ENCODE measurements at regions not wholly inside any gene's neighbourhood (a gene's known extent, or its start where the extent isn't known, plus 50 kb on each side); places are given as distances from the start of the nearest gene placed in this dataset.

GRCh38 chr7:114310345-114311110, 104.1 kb upstream of the FOXP2 start:
- TF ChIP-seq POLR2A (IDR thresholded peaks at IDR 0.05) = no peak
- peak in 1 of 6 experiments; percentile 10 for TF ChIP-seq CTCF (IDR thresholded peaks at IDR 0.05)
- Histone ChIP-seq H3K36me3 (replicated peaks in 1 of 2) (no peaks in the 10 kb centered on the region), H3K9me3 (replicated peaks in 1 of 3) (no peaks in the 10 kb centered on the region), H3K27ac (no peak overlapping the region), H3K4me1 (replicated peaks in 1 of 2) (no peaks in the 10 kb centered on the region), H3K4me3 (no peak overlapping the region), H3K27me3 (no peaks in the 10 kb centered on the region)
- 89 to 94% (median 94%) methylated on average over 6 of the region's 6 CpGs for WGBS, 4 donors
- no peak for DNase-seq
- intact Hi-C loops (cut with DNase I) = no loop called here

GRCh38 chr7:114309729-114310128, 104.9 kb upstream of the FOXP2 start:
- 65 to 80% (median 76%) methylated on average over 2 of the region's 2 CpGs for WGBS, 4 donors
- no peak for DNase-seq
- intact Hi-C loops (cut with DNase I) = no loop called here
- H3K4me3 ChIP-seq = no peak overlapping the region
- no peaks in the 10 kb centered on the region for H3K27me3 ChIP-seq
- H3K27ac ChIP-seq = no peak overlapping the region
- no peaks in the 10 kb centered on the region for H3K36me3 ChIP-seq (replicated peaks in 1 of 2)
- H3K9me3 ChIP-seq (replicated peaks in 1 of 3) = no peaks in the 10 kb centered on the region
- H3K4me1 ChIP-seq (replicated peaks in 1 of 2) = no peaks in the 10 kb centered on the region
- TF ChIP-seq POLR2A (IDR thresholded peaks at IDR 0.05) (no peak), CTCF (IDR thresholded peaks at IDR 0.05) (no peak)

- no peaks in the 10 kb centered on the region for H3K4me1 ChIP-seq (replicated peaks in 1 of 2)
- intact Hi-C loops (cut with DNase I) = no loop called here
These were observed 111.3 kb upstream of the FOXP2 start for GRCh38 chr7:114303301-114303700.

GRCh38 chr7:114302858-114303257, 111.8 kb upstream of the FOXP2 start:
- Histone ChIP-seq H3K36me3 (replicated peaks in 1 of 2) (no peaks in the 10 kb centered on the region), H3K4me1 (replicated peaks in 1 of 2) (no peaks in the 10 kb centered on the region), H3K9me3 (replicated peaks in 1 of 3) (no peaks in the 10 kb centered on the region), H3K27ac (no peak overlapping the region), H3K27me3 (no peaks in the 10 kb centered on the region), H3K4me3 (no peak overlapping the region)
- TF ChIP-seq CTCF (IDR thresholded peaks at IDR 0.05) = no peak
- no peak for TF ChIP-seq POLR2A (IDR thresholded peaks at IDR 0.05)
- 70 to 84% (median 80%) methylated on average over 4 of the region's 4 CpGs for WGBS, 4 donors
- DNase-seq = no peak
- intact Hi-C loops (cut with DNase I) = no loop called here

More at GRCh38 chr7:114303301-114303700, 111.3 kb upstream of the FOXP2 start:
- no peaks in the 10 kb centered on the region for H3K36me3 ChIP-seq (replicated peaks in 1 of 2)
- no peak overlapping the region for H3K4me3 ChIP-seq
- no peak for DNase-seq
- H3K27ac ChIP-seq = no peak overlapping the region
- no peak for TF ChIP-seq POLR2A (IDR thresholded peaks at IDR 0.05)
- no peak for TF ChIP-seq CTCF (IDR thresholded peaks at IDR 0.05)
- no peaks in the 10 kb centered on the region for H3K27me3 ChIP-seq
- no peaks in the 10 kb centered on the region for H3K9me3 ChIP-seq (replicated peaks in 1 of 3)

All from adrenal gland (tissue), 9 donors.